Fibroblast of pulmonary artery (primary cell): ENCODE measurements at regions not wholly inside any gene's neighbourhood (a gene's known extent, or its start where the extent isn't known, plus 50 kb on each side); places are given as distances from the start of the nearest gene placed in this dataset.
"Not testable (repeated sequence)": the region's sequence is repeated elsewhere in the genome, so short reads cannot be mapped to it uniquely, and the experiment has no call there.

ENCODE experiments used
- DNase-seq: peaks from one replicate; pipeline ENCODE4 v3.0.0-alpha.2; 2010; ENCODE audit warnings: low read depth
- H3K4me3 ChIP-seq: replicated peaks from 2 replicates; pipeline ENCODE4 v1.5.1; 2011; ENCODE audit warnings: low read depth, mild to moderate bottlenecking, control low read depth, low read length, moderate library complexity
- CTCF ChIP-seq: IDR thresholded peaks from 2 replicates; pipeline ENCODE4 v1.5.1; 2011; ENCODE audit warnings: mild to moderate bottlenecking, control low read depth, low read length, inconsistent platforms; ENCODE audit errors: missing control alignments

- TF ChIP-seq CTCF: no peak
- H3K4me3 ChIP-seq: no peak overlapping the region
- DNase-seq: no peak
Observed at GRCh38 chr2:147607379-147607778, 237.4 kb upstream of the ACVR2A start.

- no peak for DNase-seq
- H3K4me3 ChIP-seq: no peak overlapping the region
- TF ChIP-seq CTCF: no peak
Observed at GRCh38 chr2:147603876-147604275, 241.0 kb upstream of the ACVR2A start.

GRCh38 chr2:147603447-147603846 is 241.4 kb upstream of the ACVR2A start:
- no peak for TF ChIP-seq CTCF
- H3K4me3 ChIP-seq: no peak overlapping the region
- no peak for DNase-seq

GRCh38 chr2:147600646-147601045 is 244.2 kb upstream of the ACVR2A start:
- H3K4me3 ChIP-seq: no peak overlapping the region
- no peak for DNase-seq
- TF ChIP-seq CTCF: no peak

- H3K4me3 ChIP-seq: no peak overlapping the region
- no peak for TF ChIP-seq CTCF
- DNase-seq: no peak
Observed at GRCh38 chr2:147600223-147600622, 244.6 kb upstream of the ACVR2A start.

- no peak overlapping the region for H3K4me3 ChIP-seq
- DNase-seq: no peak
- no peak for TF ChIP-seq CTCF
Observed at GRCh38 chr2:147595200-147595599, 249.6 kb upstream of the ACVR2A start.

- H3K4me3 ChIP-seq: no peak overlapping the region
- no peak for DNase-seq
- TF ChIP-seq CTCF: no peak
Observed at GRCh38 chr2:147594038-147594437, 250.8 kb upstream of the ACVR2A start.

GRCh38 chr2:147592784-147593183 is 252.0 kb upstream of the ACVR2A start:
- not testable (repeated sequence) for DNase-seq, H3K4me3 ChIP-seq
